Osteoblast (primary cell): ENCODE measurements at regions not wholly inside any gene's neighbourhood (a gene's known extent, or its start where the extent isn't known, plus 50 kb on each side); places are given as distances from the start of the nearest gene placed in this dataset.
A peak's percentile ranks its signal among the peaks of the same experiment; 100 is the strongest.

Experiments
- DNase-seq: peaks from one replicate; pipeline ENCODE4 v3.0.0; 2011; ENCODE audit warnings: low spot score, mixed read lengths; ENCODE audit not compliant: insufficient read length; ENCODE audit errors: missing footprints
- H2AFZ ChIP-seq: 2 replicates; pipeline ENCODE4 v1.6.0; 2011; ENCODE audit warnings: mild to moderate bottlenecking, low read length
- H3K27ac ChIP-seq: 2 replicates; pipeline ENCODE4 v1.5.1; 2011; ENCODE audit warnings: mild to moderate bottlenecking, low read depth, low read length, moderate library complexity
- H3K27me3 ChIP-seq: 2 replicates; pipeline ENCODE4 v1.6.0; 2012; ENCODE audit warnings: mild to moderate bottlenecking, control low read depth, inconsistent platforms, low read length, moderate library complexity; ENCODE audit not compliant: insufficient read depth
- H3K36me3 ChIP-seq: 2 replicates; pipeline ENCODE4 v1.5.1; 2011; ENCODE audit warnings: mild to moderate bottlenecking, low read length, control low read depth, moderate library complexity; ENCODE audit not compliant: insufficient read depth
- H3K4me1 ChIP-seq: 2 replicates; pipeline ENCODE4 v1.5.1; 2011; ENCODE audit warnings: mild to moderate bottlenecking, low read length, control low read depth, moderate library complexity; ENCODE audit not compliant: insufficient read depth
- H3K4me2 ChIP-seq: 2 replicates; pipeline ENCODE4 v1.6.0; 2011; ENCODE audit warnings: mild to moderate bottlenecking, low read length; ENCODE audit not compliant: insufficient read depth
- H3K4me3 ChIP-seq: fragments of 200-600 bp; sonication (generic); 3 replicates; pipeline ENCODE4 v1.5.1; 2012; ENCODE audit warnings: mild to moderate bottlenecking, low read length, inconsistent platforms; ENCODE audit not compliant: insufficient read depth
- H3K79me2 ChIP-seq: 2 replicates; pipeline ENCODE4 v1.6.0; 2012; ENCODE audit warnings: mild to moderate bottlenecking, low read length, control low read depth, inconsistent platforms; ENCODE audit not compliant: insufficient read depth
- H3K9me3 ChIP-seq: 2 replicates; pipeline ENCODE4 v1.5.1; 2011; ENCODE audit warnings: low read depth, low read length, control low read depth
- H4K20me1 ChIP-seq: 2 replicates; pipeline ENCODE4 v1.6.0; 2012; ENCODE audit warnings: mild to moderate bottlenecking, low read length, control low read depth; ENCODE audit not compliant: insufficient read depth
- CTCF ChIP-seq: IDR thresholded peaks from 2 replicates; pipeline ENCODE4 v1.5.1; 2011; ENCODE audit warnings: mild to moderate bottlenecking, low read depth, low read length, moderate library complexity; ENCODE audit errors: extremely low read depth

GRCh38 chr10:78407009-78407711 lies 373.5 kb downstream of the RPS24 start:
- Histone ChIP-seq H3K9me3 (no peaks in the 10 kb centered on the region), H3K4me1 (peaks cover 6% of the 10 kb centered on the region), H3K27ac (no peak overlapping the region), H3K4me3 (peak overlapping the region; percentile 67), H3K4me2 (peak overlapping the region; percentile 79), H3K79me2 (no peaks in the 10 kb centered on the region), H4K20me1 (peaks cover 2% of the 10 kb centered on the region), H3K36me3 (no peaks in the 10 kb centered on the region), H3K27me3 (peaks cover 16% of the 10 kb centered on the region), H2AFZ (peak overlapping the region; percentile 62)
- no peak for TF ChIP-seq CTCF
- DNase-seq: peak; percentile 92

GRCh38 chr10:78407966-78408365 lies 374.3 kb downstream of the RPS24 start:
- TF ChIP-seq CTCF: no peak
- H3K36me3 ChIP-seq: no peaks in the 10 kb centered on the region
- H2AFZ ChIP-seq: no peak overlapping the region
- H3K4me1 ChIP-seq: peaks cover 6% of the 10 kb centered on the region
- H3K27ac ChIP-seq: no peak overlapping the region
- no peaks in the 10 kb centered on the region for H3K79me2 ChIP-seq
- peaks cover 16% of the 10 kb centered on the region for H3K27me3 ChIP-seq
- H3K9me3 ChIP-seq: no peaks in the 10 kb centered on the region
- H3K4me3 ChIP-seq: no peak overlapping the region
- no peak for DNase-seq
- no peak overlapping the region for H3K4me2 ChIP-seq
- H4K20me1 ChIP-seq: peaks cover 2% of the 10 kb centered on the region

GRCh38 chr10:78408671-78409472 lies 375.2 kb downstream of the RPS24 start:
- no peak for DNase-seq
- no peak for TF ChIP-seq CTCF

More at GRCh38 chr10:78408671-78409472, 375.2 kb downstream of the RPS24 start:
- no peaks in the 10 kb centered on the region for H3K36me3 ChIP-seq
- peaks cover 6% of the 10 kb centered on the region for H3K4me1 ChIP-seq
- peaks cover 16% of the 10 kb centered on the region for H3K27me3 ChIP-seq
- no peak overlapping the region for H3K4me2 ChIP-seq
- no peak overlapping the region for H3K27ac ChIP-seq
- H2AFZ ChIP-seq: peak overlapping the region; percentile 26
- peaks cover 2% of the 10 kb centered on the region for H4K20me1 ChIP-seq
- no peaks in the 10 kb centered on the region for H3K9me3 ChIP-seq
- H3K79me2 ChIP-seq: no peaks in the 10 kb centered on the region
- no peak overlapping the region for H3K4me3 ChIP-seq
